Esophagus muscularis mucosa (tissue), 3 donors: ENCODE measurements at regions not wholly inside any gene's neighbourhood (a gene's known extent, or its start where the extent isn't known, plus 50 kb on each side); places are given as distances from the start of the nearest gene placed in this dataset.

ENCODE experiments used
- CTCF ChIP-seq, 3 experiments: fragments of 200-600 bp in 2 of 3; fragments of 450-650 bp in 1 of 3; sonication (generic) in 2 of 3; IDR thresholded peaks; one replicate each; pipeline ENCODE4 v1.5.1; 2017 to 2019; ENCODE audit warnings: antibody characterized with exemption in 3 of 3, mild to moderate bottlenecking in 2 of 3, moderate library complexity in 1 of 3
- EP300 ChIP-seq: sonication (generic); formaldehyde crosslinking; IDR thresholded peaks from one replicate; pipeline ENCODE4 v1.6.1; 2017; ENCODE audit warnings: antibody characterized with exemption

- TF ChIP-seq EP300 (no peak), CTCF (IDR thresholded peaks at IDR 0.05) (no peak)
Observed at GRCh38 chr3:188066141-188066540, 87.8 kb upstream of the LPP start.
